ENCODE measurements at regions not wholly inside any gene's neighbourhood (a gene's known extent, or its start where the extent isn't known, plus 50 kb on each side); places are given as distances from the start of the nearest gene placed in this dataset.

DNA sequence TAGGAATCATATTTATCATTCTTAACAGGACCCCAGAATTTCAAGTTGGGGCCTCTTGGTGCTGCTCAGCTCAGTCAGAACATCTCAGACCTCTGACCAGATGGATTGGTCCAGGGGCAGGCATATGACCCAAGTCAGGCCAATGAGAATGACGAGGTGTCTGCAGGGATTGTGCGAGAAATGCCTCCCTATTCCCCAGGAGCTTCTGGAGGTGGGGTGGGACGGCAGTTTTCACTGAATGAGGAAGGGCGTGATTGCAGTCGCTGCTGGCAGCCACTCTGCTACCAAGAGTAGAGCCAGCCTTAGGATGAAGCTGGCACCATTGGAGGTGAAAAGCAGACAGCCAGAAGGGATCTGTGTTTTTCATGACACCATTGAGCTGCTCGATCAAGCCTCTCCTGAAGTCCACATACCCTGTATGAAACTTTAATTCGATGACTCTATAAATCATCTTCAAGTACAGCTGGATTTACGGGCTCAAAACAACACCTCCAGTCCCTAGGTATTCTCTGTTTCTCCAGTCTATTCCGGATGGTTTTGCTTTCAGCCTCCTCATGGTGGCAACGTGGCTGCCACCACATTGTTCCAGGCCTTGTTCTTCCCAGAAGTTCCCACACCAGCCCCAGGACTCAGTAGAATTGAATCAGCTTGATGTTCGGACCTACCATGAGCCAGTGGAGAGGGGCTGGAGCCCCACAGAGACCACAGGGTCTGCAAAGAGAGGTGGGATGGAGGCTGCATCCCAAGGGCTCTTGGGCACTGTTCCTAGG, 70.2 kb upstream of the ADAMTS2 start:
- H3K4me1 ChIP-seq (replicated peaks in 1 of 2; ENCODE audit: control insufficient read depth in 2 of 2, insufficient read depth in 2 of 2, low read length in 2 of 2): peaks cover 0 to 4% of the 10 kb centered on the region in 2 experiments; a peak in 1 of 5 replicates
- no peak overlapping the region for H3K4me3 ChIP-seq
- TF ChIP-seq HOXB6 (CRISPR knock-in tag; IDR thresholded peaks at IDR 0.05; ENCODE audit: borderline replicate concordance): no peak
- TF ChIP-seq NEUROD1 (IDR thresholded peaks at IDR 0.05; ENCODE audit: borderline replicate concordance, low read depth, low read length, partially characterized antibody): no peak
- TF ChIP-seq ZNF134 (CRISPR knock-in tag; conservative IDR thresholded peaks at IDR 0.05): no peak
- no peak for TF ChIP-seq OTX1 (CRISPR knock-in tag; IDR thresholded peaks at IDR 0.05)
- TF ChIP-seq NONO (IDR thresholded peaks at IDR 0.05; ENCODE audit: low read depth in 2 of 2, low read length in 1 of 2): no peak
- TF ChIP-seq, protein P1, sequence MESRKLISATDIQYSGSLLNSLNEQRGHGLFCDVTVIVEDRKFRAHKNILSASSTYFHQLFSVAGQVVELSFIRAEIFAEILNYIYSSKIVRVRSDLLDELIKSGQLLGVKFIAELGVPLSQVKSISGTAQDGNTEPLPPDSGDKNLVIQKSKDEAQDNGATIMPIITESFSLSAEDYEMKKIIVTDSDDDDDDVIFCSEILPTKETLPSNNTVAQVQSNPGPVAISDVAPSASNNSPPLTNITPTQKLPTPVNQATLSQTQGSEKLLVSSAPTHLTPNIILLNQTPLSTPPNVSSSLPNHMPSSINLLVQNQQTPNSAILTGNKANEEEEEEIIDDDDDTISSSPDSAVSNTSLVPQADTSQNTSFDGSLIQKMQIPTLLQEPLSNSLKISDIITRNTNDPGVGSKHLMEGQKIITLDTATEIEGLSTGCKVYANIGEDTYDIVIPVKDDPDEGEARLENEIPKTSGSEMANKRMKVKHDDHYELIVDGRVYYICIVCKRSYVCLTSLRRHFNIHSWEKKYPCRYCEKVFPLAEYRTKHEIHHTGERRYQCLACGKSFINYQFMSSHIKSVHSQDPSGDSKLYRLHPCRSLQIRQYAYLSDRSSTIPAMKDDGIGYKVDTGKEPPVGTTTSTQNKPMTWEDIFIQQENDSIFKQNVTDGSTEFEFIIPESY (CRISPR knock-in tag; IDR thresholded peaks at IDR 0.05): no peak
- TF ChIP-seq RNF2 (IDR thresholded peaks at IDR 0.05): no peak
- no peak for TF ChIP-seq MAFK (IDR thresholded peaks at IDR 0.05; ENCODE audit: low read length)
- no peak overlapping the region for H3K9ac ChIP-seq (ENCODE audit: insufficient read depth in 1 of 2, low read depth in 2 of 2, low read length in 2 of 2)
- FAIRE-seq: no peak
- no peaks in the 10 kb centered on the region for H3K9me3 ChIP-seq (replicated peaks; ENCODE audit: control insufficient read depth, insufficient read depth, low read depth, low read length)
- WGBS (ENCODE audit: insufficient coverage, low coverage, missing lambda C conversion rate): 2% methylated on average over 11 of the region's 11 CpGs
- no peak for DNase-seq (ENCODE audit: extremely low read depth in 1 of 4, low spot score in 3 of 4)
- no peaks in the 10 kb centered on the region for H3K36me3 ChIP-seq (ENCODE audit: control insufficient read depth, insufficient read depth, low read length)
- H3K79me2 ChIP-seq (ENCODE audit: control insufficient read depth, insufficient read depth, low read length): no peaks in the 10 kb centered on the region
- H3K9me1 ChIP-seq (ENCODE audit: control insufficient read depth, insufficient read depth, low read length): no peaks in the 10 kb centered on the region
- no peak overlapping the region for H3K27ac ChIP-seq (ENCODE audit: extremely low read depth, low read depth, low read length)
- intact Hi-C loops (cut with micrococcal nuclease) (no loop called here), in situ Hi-C loops (cut with MboI) (no loop called here)
- no peak for ATAC-seq
- H2AFZ ChIP-seq (ENCODE audit: low read depth, low read length): no peak overlapping the region
- ChIA-PET POLR2A (interaction anchor here (1.0 to 1.1 kb wide), 2 partner anchors 12 to 177 kb away, joined by 3 to 4 read pairs; no protein-coding TSS in a partner anchor), CTCF (ENCODE audit: low intra/inter-chr PET ratio) (no interaction called here)
- no peak overlapping the region for H3K4me2 ChIP-seq (ENCODE audit: insufficient read depth, low read length)
- no TSS peak for BruUV-seq (replicated peaks)
- no peaks in the 10 kb centered on the region; the same call in 1 of the 2 replicates for H4K20me1 ChIP-seq (replicated peaks; ENCODE audit: control insufficient read depth, insufficient read depth, low read length)
- peaks cover 5 to 39% of the 10 kb centered on the region in 2 experiments; a peak in 3 of 5 replicates for H3K27me3 ChIP-seq (ENCODE audit: control insufficient read depth in 2 of 2, insufficient read depth in 2 of 2, low read length in 2 of 2)

All from K562 (cell line).